SK-N-SH treated with all-trans-retinoic acid at 6 μM for 48 hours (cell line): ENCODE measurements at regions not wholly inside any gene's neighbourhood (a gene's known extent, or its start where the extent isn't known, plus 50 kb on each side); places are given as distances from the start of the nearest gene placed in this dataset.
A peak's percentile ranks its signal among the peaks of the same experiment; 100 is the strongest.
"Not testable (repeated sequence)": the region's sequence is repeated elsewhere in the genome, so short reads cannot be mapped to it uniquely, and the experiment has no call there.

ENCODE experiments used
- ATAC-seq: fragments of 200-7000 bp; cut with Tn5 transposase; 3 replicates; pipeline ENCODE4 v1.9.1; 2020; ENCODE audit warnings: mild to moderate bottlenecking, moderate library complexity
- ARNTL ChIP-seq: fragments of 450-650 bp; formaldehyde crosslinking; IDR thresholded peaks from 2 replicates; pipeline ENCODE4 v1.5.0; 2020; ENCODE audit warnings: low read depth, mild to moderate bottlenecking, moderate library complexity, borderline replicate concordance
- BACH2 ChIP-seq: fragments of 250-450 bp; sonication (Bioruptor Pico); IDR thresholded peaks from 2 replicates; pipeline ENCODE4 v1.9.0; 2021; ENCODE audit warnings: mild to moderate bottlenecking, borderline replicate concordance
- CREB5 ChIP-seq: fragments of 250-450 bp; sonication (Bioruptor Pico); IDR thresholded peaks from 2 replicates; pipeline ENCODE4 v1.5.1; 2020; ENCODE audit warnings: low read depth, mild to moderate bottlenecking, moderate library complexity
- CSDC2 ChIP-seq: fragments of 250-450 bp; sonication (Bioruptor Pico); IDR thresholded peaks from 2 replicates; pipeline ENCODE4 v1.5.0; 2020; ENCODE audit warnings: mild to moderate bottlenecking, moderate library complexity
- ESRRG ChIP-seq: fragments of 250-450 bp; sonication (Bioruptor Pico); IDR thresholded peaks from 2 replicates; pipeline ENCODE4 v1.6.1; 2021; ENCODE audit warnings: mild to moderate bottlenecking
- GLIS3 ChIP-seq: fragments of 250-450 bp; sonication (Bioruptor Pico); IDR thresholded peaks from 2 replicates; pipeline ENCODE4 v1.5.0; 2020; ENCODE audit warnings: mild to moderate bottlenecking, moderate library complexity
- ISL1 ChIP-seq: fragments of 250-450 bp; sonication (Bioruptor Pico); IDR thresholded peaks from 2 replicates; pipeline ENCODE4 v2.1.2; 2022; ENCODE audit warnings: mild to moderate bottlenecking, moderate library complexity
- OSR1 ChIP-seq: fragments of 250-450 bp; sonication (Bioruptor Pico); IDR thresholded peaks from 2 replicates; pipeline ENCODE4 v1.8.0; 2022; ENCODE audit warnings: moderate library complexity, mild to moderate bottlenecking, inconsistent platforms
- PATZ1 ChIP-seq: fragments of 250-450 bp; sonication (Bioruptor Pico); IDR thresholded peaks from 2 replicates; pipeline ENCODE4 v1.8.0; 2020; ENCODE audit warnings: mild to moderate bottlenecking, moderate library complexity, borderline replicate concordance
- POU6F1 ChIP-seq: fragments of 250-450 bp; sonication (Bioruptor Pico); IDR thresholded peaks from 2 replicates; pipeline ENCODE4 v1.8.0; 2021; ENCODE audit warnings: low read depth, mild to moderate bottlenecking, moderate library complexity, borderline replicate concordance
- PPARA ChIP-seq: fragments of 250-450 bp; sonication (Bioruptor Pico); IDR thresholded peaks from 2 replicates; pipeline ENCODE4 v1.5.0; 2020; ENCODE audit warnings: mild to moderate bottlenecking, borderline replicate concordance
- RARB ChIP-seq: fragments of 250-450 bp; sonication (Bioruptor Pico); IDR thresholded peaks from 2 replicates; pipeline ENCODE4 v1.8.0; 2021; ENCODE audit warnings: mild to moderate bottlenecking, moderate library complexity
- SNAI2 ChIP-seq: fragments of 250-450 bp; sonication (Bioruptor Pico); IDR thresholded peaks from 2 replicates; pipeline ENCODE4 v1.5.0; 2020; ENCODE audit warnings: mild to moderate bottlenecking, moderate library complexity
- TCF4 ChIP-seq: fragments of 250-450 bp; sonication (Bioruptor Pico); IDR thresholded peaks from 2 replicates; pipeline ENCODE4 v1.8.0; 2021; ENCODE audit warnings: mild to moderate bottlenecking, moderate library complexity, borderline replicate concordance
- TOX ChIP-seq: fragments of 250-450 bp; sonication (Bioruptor Pico); IDR thresholded peaks from 2 replicates; pipeline ENCODE4 v1.8.0; 2021; ENCODE audit warnings: mild to moderate bottlenecking, moderate library complexity, borderline replicate concordance
- TSHZ2 ChIP-seq: fragments of 250-450 bp; sonication (Bioruptor Pico); IDR thresholded peaks from 2 replicates; pipeline ENCODE4 v1.5.0; 2020; ENCODE audit warnings: mild to moderate bottlenecking, moderate library complexity
- ZC3H10 ChIP-seq: fragments of 250-450 bp; sonication (Bioruptor Pico); IDR thresholded peaks from 2 replicates; pipeline ENCODE4 v1.5.1; 2021; ENCODE audit warnings: mild to moderate bottlenecking, moderate library complexity
- ZFP3 ChIP-seq: fragments of 250-450 bp; sonication (Bioruptor Pico); IDR thresholded peaks from 2 replicates; pipeline ENCODE4 v1.5.0; 2020; ENCODE audit warnings: mild to moderate bottlenecking, moderate library complexity
- ZFP30 ChIP-seq: fragments of 450-650 bp; formaldehyde crosslinking; IDR thresholded peaks from 2 replicates; pipeline ENCODE4 v1.5.0; 2022; ENCODE audit warnings: mild to moderate bottlenecking, moderate library complexity
- ZNF70 ChIP-seq: fragments of 450-650 bp; formaldehyde crosslinking; IDR thresholded peaks from 2 replicates; pipeline ENCODE4 v1.5.0; 2020; ENCODE audit warnings: mild to moderate bottlenecking, moderate library complexity
- ZNF8 ChIP-seq: fragments of 450-650 bp; formaldehyde crosslinking; IDR thresholded peaks from 2 replicates; pipeline ENCODE4 v1.5.0; 2020; ENCODE audit warnings: mild to moderate bottlenecking, moderate library complexity

- TF ChIP-seq SNAI2 (no peak), ZC3H10 (CRISPR knock-in tag) (no peak), GLIS3 (no peak), OSR1 (CRISPR knock-in tag) (no peak), PATZ1 (CRISPR knock-in tag) (no peak)
- peak; percentile 39; the same call in 2 of the 3 replicates for ATAC-seq
These were observed 90.6 kb upstream of the ODAD2 start for GRCh38 chr10:28089467-28089866.

GRCh38 chr10:28087661-28088351, 88.9 kb upstream of the ODAD2 start:
- ATAC-seq = no peak
- TF ChIP-seq CREB5 (CRISPR knock-in tag) = no peak
- TF ChIP-seq ESRRG (CRISPR knock-in tag) = no peak
- no peak for TF ChIP-seq CSDC2
- TF ChIP-seq ISL1 (CRISPR knock-in tag) = no peak
- no peak for TF ChIP-seq ZNF8
- TF ChIP-seq PPARA = no peak
- TF ChIP-seq RARB (CRISPR knock-in tag) = no peak
- TF ChIP-seq ZNF70 (CRISPR knock-in tag) = no peak
- TF ChIP-seq OSR1 (CRISPR knock-in tag) = no peak

DNA sequence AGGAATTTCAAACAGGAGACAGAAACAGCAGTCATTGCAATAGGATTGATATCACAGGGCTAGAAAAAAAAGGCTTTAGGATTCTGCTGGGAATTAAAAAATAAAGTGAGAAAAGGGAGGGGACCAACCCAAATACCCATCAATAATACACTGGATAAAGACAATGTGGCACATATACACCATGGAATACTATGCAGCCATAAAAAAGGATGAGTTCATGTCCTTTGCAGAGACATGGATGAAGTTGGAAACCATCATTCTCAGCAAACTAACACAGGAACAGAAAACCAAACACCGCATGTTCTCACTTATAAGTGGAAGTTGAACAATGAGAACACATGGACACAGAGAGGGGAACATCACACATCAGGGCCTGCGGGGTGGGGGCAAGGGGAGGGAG, 86.9 kb upstream of the ODAD2 start:
- not testable (repeated sequence) for ATAC-seq

DNA sequence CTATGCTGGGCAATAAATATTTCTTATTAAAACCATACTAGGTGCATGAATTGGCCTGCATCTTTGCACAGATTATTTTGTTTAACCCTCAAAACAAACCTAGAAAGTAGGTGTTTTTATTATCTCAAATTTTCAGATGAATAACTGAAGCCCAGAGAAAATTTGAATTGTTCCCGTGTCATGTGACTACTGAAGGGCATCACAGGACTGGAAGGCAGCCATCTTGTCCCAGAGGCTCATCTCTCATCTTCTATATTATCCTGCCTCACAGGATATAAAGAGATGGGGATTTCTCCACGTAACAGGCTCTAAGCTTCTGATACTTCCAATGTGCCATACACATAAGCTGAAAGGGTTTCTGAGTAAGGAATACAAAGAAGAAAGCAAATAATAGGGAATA, 84.0 kb upstream of the ODAD2 start:
- no peak for TF ChIP-seq POU6F1 (CRISPR knock-in tag)
- ATAC-seq = no peak

DNA sequence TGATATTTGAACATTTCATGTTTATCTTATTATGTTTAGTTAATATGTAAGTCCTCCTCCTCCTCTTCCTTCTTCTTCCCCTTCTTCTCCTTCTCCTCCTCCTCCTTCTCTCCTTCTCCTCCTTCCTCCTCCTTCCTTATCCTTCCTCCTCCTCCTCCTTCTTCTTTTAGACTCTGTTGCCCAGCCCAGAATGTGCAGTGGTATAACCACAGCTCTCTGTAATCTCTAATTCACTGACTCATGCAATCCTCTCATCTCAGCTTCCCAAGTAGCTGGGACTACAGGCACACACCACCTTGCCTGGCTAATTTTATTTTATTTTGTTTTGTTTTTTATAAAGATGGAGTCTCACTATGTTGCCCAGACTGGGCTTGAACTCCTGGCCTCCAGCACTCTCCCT, 83.4 kb upstream of the ODAD2 start:
- TF ChIP-seq RARB (CRISPR knock-in tag) (no peak), ZNF70 (CRISPR knock-in tag) (no peak), ARNTL (CRISPR knock-in tag) (no peak), BACH2 (CRISPR knock-in tag) (no peak), GLIS3 (no peak), ZFP3 (CRISPR knock-in tag) (no peak), TOX (no peak), ESRRG (CRISPR knock-in tag) (no peak), ZFP30 (CRISPR knock-in tag) (no peak)
- ATAC-seq = no peak

GRCh38 chr10:28077889-28078288, 79.0 kb upstream of the ODAD2 start:
- ATAC-seq = no peak
- TF ChIP-seq ZFP30 (CRISPR knock-in tag) = no peak

DNA sequence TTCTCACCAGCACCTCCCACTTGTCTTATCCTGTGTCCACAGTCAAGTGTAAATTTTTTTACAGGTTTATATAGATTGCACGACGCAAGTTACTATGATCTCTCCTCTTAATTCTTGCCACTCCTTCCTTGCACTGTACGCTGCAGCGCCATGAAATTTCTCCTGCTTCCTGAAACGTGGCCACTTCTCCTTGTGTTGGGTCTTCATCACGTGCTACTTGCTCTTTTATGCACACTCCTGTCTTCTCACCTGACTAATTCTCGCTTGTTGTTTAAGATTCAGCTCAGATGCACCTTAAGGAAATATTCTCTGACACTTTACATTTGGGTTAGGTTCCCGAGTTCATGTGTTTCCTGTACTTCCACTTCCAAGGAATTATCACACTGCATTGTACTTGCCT, 76.5 kb upstream of the ODAD2 start:
- ATAC-seq = no peak
- TF ChIP-seq TCF4 (CRISPR knock-in tag) (no peak), ESRRG (CRISPR knock-in tag) (no peak), RARB (CRISPR knock-in tag) (no peak), TSHZ2 (CRISPR knock-in tag) (no peak), PPARA (no peak), ZFP30 (CRISPR knock-in tag) (no peak), OSR1 (CRISPR knock-in tag) (no peak), SNAI2 (no peak), ARNTL (CRISPR knock-in tag) (no peak), TOX (no peak), GLIS3 (no peak), PATZ1 (CRISPR knock-in tag) (no peak)
